Astrocyte (in vitro differentiated cells and primary cell): ENCODE measurements at regions not wholly inside any gene's neighbourhood (a gene's known extent, or its start where the extent isn't known, plus 50 kb on each side); places are given as distances from the start of the nearest gene placed in this dataset.

Experiments used
- DNase-seq: peaks from one replicate; pipeline ENCODE4 v3.0.0-alpha.2; 2010; ENCODE audit warnings: low read depth
- FAIRE-seq: peaks from 2 replicates; lab custom pipeline; 2011; peaks lifted over from hg19 to GRCh38; lab: Jason Lieb, UNC
- H2AFZ ChIP-seq: 2 replicates; pipeline ENCODE4 v1.6.0; 2012; ENCODE audit warnings: low read depth, low read length, inconsistent platforms
- H3K27ac ChIP-seq: 2 replicates; pipeline ENCODE4 v1.5.1; 2011; ENCODE audit warnings: low read depth, low read length, inconsistent platforms
- H3K27me3 ChIP-seq: 2 replicates; pipeline ENCODE4 v1.6.0; 2011; ENCODE audit warnings: low read length, inconsistent platforms; ENCODE audit not compliant: insufficient read depth
- H3K36me3 ChIP-seq: 2 replicates; pipeline ENCODE4 v1.5.1; 2011; ENCODE audit warnings: low read length, inconsistent platforms; ENCODE audit not compliant: insufficient read depth
- H3K4me1 ChIP-seq: 2 replicates; pipeline ENCODE4 v1.5.1; 2011; ENCODE audit warnings: low read length, inconsistent platforms; ENCODE audit not compliant: insufficient read depth
- H3K4me2 ChIP-seq: 2 replicates; pipeline ENCODE4 v1.6.0; 2012; ENCODE audit warnings: low read length, inconsistent platforms
- H3K4me3 ChIP-seq: 2 replicates; pipeline ENCODE4 v1.5.1; 2011; ENCODE audit warnings: low read depth, mild to moderate bottlenecking, low read length, inconsistent platforms; ENCODE audit not compliant: insufficient read depth
- H3K79me2 ChIP-seq: 2 replicates; pipeline ENCODE4 v1.6.0; 2012; ENCODE audit warnings: mild to moderate bottlenecking, low read length, inconsistent platforms; ENCODE audit not compliant: insufficient read depth
- H3K9ac ChIP-seq: 2 replicates; pipeline ENCODE4 v1.6.0; 2012; ENCODE audit warnings: mild to moderate bottlenecking, low read length, inconsistent platforms
- H3K9me3 ChIP-seq: 2 replicates; pipeline ENCODE4 v1.5.1; 2012; ENCODE audit warnings: low read depth, mild to moderate bottlenecking, low read length, inconsistent platforms; ENCODE audit not compliant: insufficient read depth
- H4K20me1 ChIP-seq: 2 replicates; pipeline ENCODE4 v1.6.0; 2012; ENCODE audit warnings: low read length, inconsistent platforms; ENCODE audit not compliant: insufficient read depth
- H3K27ac Mint-ChIP-seq: one replicate; pipeline ENCODE4 v1.8.0; 2021; ENCODE audit warnings: mild to moderate bottlenecking, mixed read lengths; ENCODE audit not compliant: unreplicated experiment
- H3K27me3 Mint-ChIP-seq: one replicate; pipeline ENCODE4 v1.8.0; 2021; ENCODE audit warnings: low read depth, mixed read lengths; ENCODE audit not compliant: unreplicated experiment
- H3K36me3 Mint-ChIP-seq: one replicate; pipeline ENCODE4 v1.8.0; 2021; ENCODE audit warnings: low read depth, mixed read lengths; ENCODE audit not compliant: unreplicated experiment
- H3K4me1 Mint-ChIP-seq: one replicate; pipeline ENCODE4 v1.8.0; 2021; ENCODE audit warnings: low read depth, mixed read lengths; ENCODE audit not compliant: unreplicated experiment
- H3K4me3 Mint-ChIP-seq: one replicate; pipeline ENCODE4 v1.8.0; 2021; ENCODE audit warnings: mild to moderate bottlenecking, moderate library complexity, mixed read lengths; ENCODE audit not compliant: unreplicated experiment
- H3K9me3 Mint-ChIP-seq: one replicate; pipeline ENCODE4 v1.8.0; 2021; ENCODE audit warnings: mild to moderate bottlenecking, mixed read lengths; ENCODE audit not compliant: unreplicated experiment
- EZH2 ChIP-seq: IDR thresholded peaks from 2 replicates; pipeline ENCODE4 v1.6.1; 2012; ENCODE audit warnings: mild to moderate bottlenecking, low read length, inconsistent platforms; ENCODE audit not compliant: insufficient read depth
- TF ChIP-seq, protein P1 (sequence below): IDR thresholded peaks from 2 replicates; pipeline ENCODE4 v1.5.1; 2011; ENCODE audit warnings: low read depth, mild to moderate bottlenecking, inconsistent platforms, low read length, moderate library complexity; ENCODE audit not compliant: insufficient read depth

DNA sequence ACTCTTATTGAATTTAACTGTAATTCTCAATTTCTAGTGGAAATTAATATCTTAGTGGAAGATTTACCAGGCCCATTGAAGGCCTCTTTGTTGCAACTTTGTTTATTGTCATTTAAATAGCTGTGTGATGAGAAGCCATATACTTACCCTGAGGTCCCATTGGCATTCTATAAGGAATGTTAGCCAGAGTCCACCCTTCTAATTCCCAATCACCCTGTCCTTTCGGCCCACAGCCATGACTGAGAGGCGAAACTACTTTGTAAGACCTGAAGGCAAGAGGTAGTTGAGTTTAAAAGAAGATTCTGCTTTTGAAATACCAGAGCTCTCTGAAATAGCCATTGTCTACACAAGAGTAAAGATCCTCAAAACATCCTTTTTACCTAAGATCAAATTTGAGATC, 290.5 kb upstream of the RARB start:
- Histone ChIP-seq H3K9me3 (no peaks in the 10 kb centered on the region), H2AFZ (no peak overlapping the region), H3K9ac (no peak overlapping the region), H4K20me1 (no peaks in the 10 kb centered on the region), H3K27ac (no peak overlapping the region), H3K79me2 (no peaks in the 10 kb centered on the region), H3K36me3 (no peaks in the 10 kb centered on the region), H3K4me3 (no peak overlapping the region), H3K4me2 (no peak overlapping the region), H3K27me3 (no peaks in the 10 kb centered on the region), H3K4me1 (no peaks in the 10 kb centered on the region)
- Mint-ChIP-seq H3K4me1 (no peaks in the 10 kb centered on the region), H3K27me3 (no peaks in the 10 kb centered on the region), H3K4me3 (no peak overlapping the region), H3K27ac (no peak overlapping the region), H3K36me3 (no peaks in the 10 kb centered on the region), H3K9me3 (no peaks in the 10 kb centered on the region)
- TF ChIP-seq EZH2 = no peak
- TF ChIP-seq, protein P1, sequence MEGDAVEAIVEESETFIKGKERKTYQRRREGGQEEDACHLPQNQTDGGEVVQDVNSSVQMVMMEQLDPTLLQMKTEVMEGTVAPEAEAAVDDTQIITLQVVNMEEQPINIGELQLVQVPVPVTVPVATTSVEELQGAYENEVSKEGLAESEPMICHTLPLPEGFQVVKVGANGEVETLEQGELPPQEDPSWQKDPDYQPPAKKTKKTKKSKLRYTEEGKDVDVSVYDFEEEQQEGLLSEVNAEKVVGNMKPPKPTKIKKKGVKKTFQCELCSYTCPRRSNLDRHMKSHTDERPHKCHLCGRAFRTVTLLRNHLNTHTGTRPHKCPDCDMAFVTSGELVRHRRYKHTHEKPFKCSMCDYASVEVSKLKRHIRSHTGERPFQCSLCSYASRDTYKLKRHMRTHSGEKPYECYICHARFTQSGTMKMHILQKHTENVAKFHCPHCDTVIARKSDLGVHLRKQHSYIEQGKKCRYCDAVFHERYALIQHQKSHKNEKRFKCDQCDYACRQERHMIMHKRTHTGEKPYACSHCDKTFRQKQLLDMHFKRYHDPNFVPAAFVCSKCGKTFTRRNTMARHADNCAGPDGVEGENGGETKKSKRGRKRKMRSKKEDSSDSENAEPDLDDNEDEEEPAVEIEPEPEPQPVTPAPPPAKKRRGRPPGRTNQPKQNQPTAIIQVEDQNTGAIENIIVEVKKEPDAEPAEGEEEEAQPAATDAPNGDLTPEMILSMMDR = no peak
- no peak for FAIRE-seq
- DNase-seq = no peak

DNA sequence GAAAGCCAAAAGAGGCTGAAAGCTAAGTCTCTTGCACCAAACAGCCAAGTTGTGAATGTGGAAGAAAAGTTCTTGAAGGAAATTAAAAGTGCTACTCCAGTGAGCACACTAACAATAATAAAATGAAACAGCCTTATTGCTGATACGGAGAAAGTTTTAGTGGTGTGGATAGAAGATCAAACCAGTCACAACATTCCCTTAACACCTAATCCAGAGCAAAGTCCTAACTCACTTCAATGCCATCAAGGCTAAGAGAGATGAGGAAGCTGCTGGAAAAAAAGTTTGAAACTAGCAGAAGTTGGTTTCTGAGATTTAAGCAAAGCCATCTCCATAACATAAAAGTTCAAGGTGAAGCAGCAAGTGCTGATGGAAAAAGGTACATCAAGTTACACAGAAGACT, 288.8 kb upstream of the RARB start:
- no peaks in the 10 kb centered on the region for H3K4me1 Mint-ChIP-seq
- no peak overlapping the region for H3K27ac Mint-ChIP-seq
- H3K36me3 Mint-ChIP-seq = no peaks in the 10 kb centered on the region
- H3K9ac ChIP-seq = no peak overlapping the region
- DNase-seq (no peak), FAIRE-seq (no peak)
- no peaks in the 10 kb centered on the region for H4K20me1 ChIP-seq
- no peaks in the 10 kb centered on the region for H3K27me3 Mint-ChIP-seq
- no peaks in the 10 kb centered on the region for H3K79me2 ChIP-seq
- TF ChIP-seq, protein P1 = no peak
- no peak for TF ChIP-seq EZH2
- no peak overlapping the region for H3K27ac ChIP-seq
- H3K9me3 Mint-ChIP-seq = no peaks in the 10 kb centered on the region
- H3K27me3 ChIP-seq = no peaks in the 10 kb centered on the region
- H3K9me3 ChIP-seq = no peaks in the 10 kb centered on the region
- no peaks in the 10 kb centered on the region for H3K36me3 ChIP-seq
- no peak overlapping the region for H2AFZ ChIP-seq
- H3K4me3 Mint-ChIP-seq = no peak overlapping the region
- no peaks in the 10 kb centered on the region for H3K4me1 ChIP-seq
- H3K4me3 ChIP-seq = no peak overlapping the region
- H3K4me2 ChIP-seq = no peak overlapping the region

DNA sequence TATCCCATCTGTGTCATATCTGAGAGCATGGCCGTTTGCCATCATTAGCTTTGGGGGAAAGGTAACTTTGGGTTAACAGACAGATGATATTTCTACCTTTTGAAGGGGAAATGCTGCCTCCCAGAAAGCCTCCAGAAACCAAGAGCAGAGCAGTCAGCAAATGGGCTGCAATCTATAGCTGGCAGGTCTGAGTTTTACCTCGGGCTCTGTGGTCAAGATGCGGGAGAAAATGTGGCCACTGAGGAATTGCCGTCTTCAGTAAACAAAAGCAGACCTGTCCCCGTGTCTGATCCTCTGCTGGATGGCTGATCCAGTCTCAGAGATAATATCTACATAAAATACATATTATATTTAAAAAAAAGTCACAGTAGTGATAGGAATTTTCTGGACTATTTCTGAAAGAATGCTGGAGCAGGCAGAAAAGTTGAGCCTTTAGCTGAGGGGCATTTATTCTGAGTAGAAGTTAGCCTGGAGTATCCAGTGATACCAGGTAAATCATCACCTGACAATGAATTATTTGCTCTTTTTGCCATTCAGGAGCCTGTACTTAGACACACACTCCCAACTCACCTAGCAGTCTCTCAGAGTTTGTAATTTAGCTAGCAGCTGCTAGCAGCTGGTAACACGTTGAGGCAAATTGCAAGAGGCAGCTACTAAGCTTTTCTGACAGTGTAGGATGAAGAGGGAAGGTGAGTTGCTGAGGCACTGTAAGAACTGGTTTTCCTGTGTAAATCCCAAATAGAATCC, 285.3 kb upstream of the RARB start:
- Histone ChIP-seq H3K27ac (no peak overlapping the region), H2AFZ (no peak overlapping the region), H3K4me3 (no peak overlapping the region), H4K20me1 (no peaks in the 10 kb centered on the region), H3K27me3 (no peaks in the 10 kb centered on the region), H3K9ac (no peak overlapping the region), H3K79me2 (no peaks in the 10 kb centered on the region), H3K4me1 (no peaks in the 10 kb centered on the region), H3K9me3 (no peaks in the 10 kb centered on the region), H3K36me3 (no peaks in the 10 kb centered on the region), H3K4me2 (no peak overlapping the region)
- no peak for TF ChIP-seq EZH2
- TF ChIP-seq, protein P1 = no peak
- no peaks in the 10 kb centered on the region for H3K9me3 Mint-ChIP-seq
- H3K4me3 Mint-ChIP-seq = no peak overlapping the region
- H3K36me3 Mint-ChIP-seq = no peaks in the 10 kb centered on the region
- H3K4me1 Mint-ChIP-seq = no peaks in the 10 kb centered on the region
- no peak overlapping the region for H3K27ac Mint-ChIP-seq
- FAIRE-seq (no peak), DNase-seq (no peak)
- H3K27me3 Mint-ChIP-seq = no peaks in the 10 kb centered on the region
